Ishikawa (cell line): ENCODE measurements at regions not wholly inside any gene's neighbourhood (a gene's known extent, or its start where the extent isn't known, plus 50 kb on each side); places are given as distances from the start of the nearest gene placed in this dataset.

Source experiments
- EGR1 ChIP-seq: IDR thresholded peaks from 2 replicates; pipeline ENCODE4 v1.6.1; 2012
- EP300 ChIP-seq: IDR thresholded peaks from 2 replicates; pipeline ENCODE4 v1.6.1; 2012; ENCODE audit warnings: borderline replicate concordance
- TAF1 ChIP-seq: IDR thresholded peaks from 2 replicates; pipeline ENCODE4 v1.6.1; 2012; ENCODE audit warnings: low read depth, mild to moderate bottlenecking
- TF ChIP-seq, protein P1 (sequence below): IDR thresholded peaks from 2 replicates; pipeline ENCODE4 v1.6.1; 2012; ENCODE audit warnings: low read depth, mild to moderate bottlenecking
- TF ChIP-seq, protein P2 (sequence below): IDR thresholded peaks from 2 replicates; pipeline ENCODE4 v1.6.1; 2012

DNA sequence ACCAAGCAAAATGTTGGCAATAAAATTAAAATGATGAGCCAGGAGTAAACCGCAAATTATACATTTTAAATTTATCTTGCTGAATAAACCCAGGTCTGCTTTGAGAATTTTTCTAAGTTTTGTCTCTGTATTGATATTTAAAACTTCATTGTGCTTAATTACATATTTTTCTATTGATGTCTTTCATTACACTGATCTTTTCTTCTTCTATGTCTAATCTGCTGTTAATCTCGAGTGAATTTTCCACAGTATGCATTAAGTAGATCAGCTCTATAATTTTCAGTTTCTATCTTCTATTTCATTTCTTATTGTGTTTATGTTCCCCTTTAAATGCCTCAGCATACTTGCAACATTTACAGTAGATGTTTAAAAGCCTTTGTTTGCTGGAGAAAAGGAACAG is 918.7 kb downstream of the FAT4 start:
- TF ChIP-seq, protein P1, sequence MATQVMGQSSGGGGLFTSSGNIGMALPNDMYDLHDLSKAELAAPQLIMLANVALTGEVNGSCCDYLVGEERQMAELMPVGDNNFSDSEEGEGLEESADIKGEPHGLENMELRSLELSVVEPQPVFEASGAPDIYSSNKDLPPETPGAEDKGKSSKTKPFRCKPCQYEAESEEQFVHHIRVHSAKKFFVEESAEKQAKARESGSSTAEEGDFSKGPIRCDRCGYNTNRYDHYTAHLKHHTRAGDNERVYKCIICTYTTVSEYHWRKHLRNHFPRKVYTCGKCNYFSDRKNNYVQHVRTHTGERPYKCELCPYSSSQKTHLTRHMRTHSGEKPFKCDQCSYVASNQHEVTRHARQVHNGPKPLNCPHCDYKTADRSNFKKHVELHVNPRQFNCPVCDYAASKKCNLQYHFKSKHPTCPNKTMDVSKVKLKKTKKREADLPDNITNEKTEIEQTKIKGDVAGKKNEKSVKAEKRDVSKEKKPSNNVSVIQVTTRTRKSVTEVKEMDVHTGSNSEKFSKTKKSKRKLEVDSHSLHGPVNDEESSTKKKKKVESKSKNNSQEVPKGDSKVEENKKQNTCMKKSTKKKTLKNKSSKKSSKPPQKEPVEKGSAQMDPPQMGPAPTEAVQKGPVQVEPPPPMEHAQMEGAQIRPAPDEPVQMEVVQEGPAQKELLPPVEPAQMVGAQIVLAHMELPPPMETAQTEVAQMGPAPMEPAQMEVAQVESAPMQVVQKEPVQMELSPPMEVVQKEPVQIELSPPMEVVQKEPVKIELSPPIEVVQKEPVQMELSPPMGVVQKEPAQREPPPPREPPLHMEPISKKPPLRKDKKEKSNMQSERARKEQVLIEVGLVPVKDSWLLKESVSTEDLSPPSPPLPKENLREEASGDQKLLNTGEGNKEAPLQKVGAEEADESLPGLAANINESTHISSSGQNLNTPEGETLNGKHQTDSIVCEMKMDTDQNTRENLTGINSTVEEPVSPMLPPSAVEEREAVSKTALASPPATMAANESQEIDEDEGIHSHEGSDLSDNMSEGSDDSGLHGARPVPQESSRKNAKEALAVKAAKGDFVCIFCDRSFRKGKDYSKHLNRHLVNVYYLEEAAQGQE = no peak
- TF ChIP-seq TAF1 = no peak
- TF ChIP-seq, protein P2, sequence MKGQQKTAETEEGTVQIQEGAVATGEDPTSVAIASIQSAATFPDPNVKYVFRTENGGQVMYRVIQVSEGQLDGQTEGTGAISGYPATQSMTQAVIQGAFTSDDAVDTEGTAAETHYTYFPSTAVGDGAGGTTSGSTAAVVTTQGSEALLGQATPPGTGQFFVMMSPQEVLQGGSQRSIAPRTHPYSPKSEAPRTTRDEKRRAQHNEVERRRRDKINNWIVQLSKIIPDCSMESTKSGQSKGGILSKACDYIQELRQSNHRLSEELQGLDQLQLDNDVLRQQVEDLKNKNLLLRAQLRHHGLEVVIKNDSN = no peak
- TF ChIP-seq EGR1 = no peak
- TF ChIP-seq EP300 = no peak
